ENCODE measurements at regions not wholly inside any gene's neighbourhood (a gene's known extent, or its start where the extent isn't known, plus 50 kb on each side); places are given as distances from the start of the nearest gene placed in this dataset.
A peak's percentile ranks its signal among the peaks of the same experiment; 100 is the strongest.

DNA sequence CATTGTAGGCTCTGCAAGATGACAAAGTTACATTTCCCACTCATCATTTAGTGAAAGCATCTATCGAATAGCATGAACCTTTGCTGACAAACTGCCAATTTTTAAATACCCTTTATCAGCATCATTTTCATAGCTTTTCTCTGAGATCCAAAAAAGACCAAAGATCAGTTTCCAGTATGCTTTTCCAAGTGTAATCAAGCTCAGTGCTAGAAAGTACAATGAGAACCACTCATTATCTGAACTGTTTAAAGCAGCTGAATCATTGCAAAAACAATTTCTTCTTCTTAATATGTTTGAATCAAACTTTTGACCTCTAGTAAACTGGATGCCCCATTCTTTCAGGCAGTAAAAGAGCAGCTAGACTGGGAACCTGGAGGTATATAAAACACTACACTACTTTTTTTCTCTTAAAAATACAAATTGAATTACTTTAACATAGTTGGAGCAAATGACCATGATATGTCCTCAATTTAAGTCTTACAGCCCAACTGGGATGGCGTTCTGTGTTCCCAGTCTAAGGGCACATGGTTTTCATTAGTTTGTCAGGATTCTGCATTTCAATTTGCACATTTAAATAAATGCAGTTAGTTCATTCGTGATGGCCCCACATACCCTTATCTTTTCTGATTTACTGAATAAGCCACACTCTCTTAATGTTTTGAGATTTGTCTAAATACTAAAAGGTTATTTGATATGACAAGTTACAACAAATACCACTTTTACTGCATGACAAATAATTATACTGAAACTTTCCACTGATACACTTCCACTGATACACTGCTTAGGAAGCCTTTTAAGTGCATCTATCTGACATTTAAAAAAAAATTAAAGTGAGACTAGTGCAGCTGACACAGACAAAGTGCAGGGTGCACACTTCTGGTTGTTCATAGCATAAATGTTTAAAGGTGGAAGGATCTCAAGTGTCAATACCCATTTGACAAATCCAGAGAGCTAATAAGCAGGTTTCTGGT, 146.0 kb upstream of the FRMD4B start:
- DNase-seq = no peak

DNA sequence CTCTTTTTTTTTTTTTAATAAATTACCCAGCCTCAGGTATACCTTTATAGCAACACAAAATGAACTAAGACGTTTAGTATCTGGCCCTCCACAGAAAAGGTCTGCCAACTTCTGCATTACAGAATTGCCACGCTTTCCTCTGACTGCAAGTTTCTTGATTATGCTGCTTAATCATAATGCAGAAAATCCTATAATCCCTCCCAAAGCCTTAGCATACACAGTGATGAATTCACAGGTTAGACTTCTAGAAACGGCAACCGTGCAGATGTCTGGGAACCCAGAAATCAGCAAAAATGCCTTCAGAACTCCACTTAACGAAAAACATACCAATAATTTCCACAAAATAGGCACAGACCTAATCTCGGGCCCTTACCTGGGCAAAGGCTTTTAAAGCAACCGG, 144.7 kb upstream of the FRMD4B start:
- DNase-seq = no peak

DNA sequence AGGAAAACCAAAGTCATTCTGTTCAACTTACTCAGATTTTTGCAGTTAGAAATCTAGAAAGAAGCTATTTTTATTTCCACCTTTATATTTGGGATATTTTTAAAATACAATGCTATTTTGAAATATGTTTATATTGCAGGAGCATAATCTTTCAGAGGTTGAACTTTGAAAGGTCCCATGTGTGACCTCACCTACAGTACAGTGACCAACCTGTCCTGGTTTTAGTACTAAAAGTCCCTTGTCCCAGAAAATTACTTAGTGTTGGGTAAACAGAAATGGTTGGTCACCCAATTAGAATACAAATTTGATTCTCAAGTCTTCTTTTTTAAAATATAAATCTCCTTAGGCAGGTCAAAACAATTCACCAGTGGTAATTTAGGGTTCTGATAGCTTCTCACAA, 141.6 kb upstream of the FRMD4B start:
- DNase-seq = no peak

DNA sequence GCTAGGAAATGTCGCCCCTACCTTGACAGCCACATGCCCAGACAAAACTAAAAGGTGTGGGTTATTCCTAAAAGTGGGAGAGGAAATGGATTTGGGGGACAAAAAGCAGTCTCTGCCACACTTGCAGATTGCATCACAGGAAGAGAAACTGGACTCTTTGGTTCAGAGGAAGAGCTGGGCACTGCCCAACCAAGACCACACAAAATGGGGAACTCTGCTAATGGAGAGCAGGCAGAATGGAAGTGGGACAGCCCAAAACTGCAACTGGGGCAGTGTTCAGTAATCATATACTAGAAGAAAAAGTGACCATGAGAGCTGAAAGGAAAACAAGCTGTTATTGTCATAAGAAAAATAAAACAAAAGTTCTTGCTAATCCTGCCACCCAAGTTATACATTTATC, 138.9 kb upstream of the FRMD4B start:
- DNase-seq = no peak

DNA sequence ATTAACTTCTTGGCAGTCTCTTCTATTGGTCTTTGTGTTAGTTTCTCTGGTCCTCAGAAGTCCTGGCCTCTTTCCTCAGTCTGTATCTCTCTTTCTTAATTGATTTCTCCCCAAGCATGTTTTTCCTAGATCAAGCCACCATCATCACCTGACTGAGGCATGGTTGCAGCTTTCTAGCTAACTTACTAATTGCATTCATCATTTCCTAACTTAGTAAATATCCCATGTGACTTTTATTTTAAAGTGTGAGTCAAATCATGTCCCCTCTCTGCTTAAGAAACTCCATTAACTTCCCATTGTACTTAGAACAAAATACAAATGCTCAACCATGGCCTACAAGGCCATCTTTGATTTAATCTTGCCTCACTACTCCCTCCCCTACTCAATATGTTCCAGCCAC, 135.4 kb upstream of the FRMD4B start:
- DNase-seq = no peak

DNA sequence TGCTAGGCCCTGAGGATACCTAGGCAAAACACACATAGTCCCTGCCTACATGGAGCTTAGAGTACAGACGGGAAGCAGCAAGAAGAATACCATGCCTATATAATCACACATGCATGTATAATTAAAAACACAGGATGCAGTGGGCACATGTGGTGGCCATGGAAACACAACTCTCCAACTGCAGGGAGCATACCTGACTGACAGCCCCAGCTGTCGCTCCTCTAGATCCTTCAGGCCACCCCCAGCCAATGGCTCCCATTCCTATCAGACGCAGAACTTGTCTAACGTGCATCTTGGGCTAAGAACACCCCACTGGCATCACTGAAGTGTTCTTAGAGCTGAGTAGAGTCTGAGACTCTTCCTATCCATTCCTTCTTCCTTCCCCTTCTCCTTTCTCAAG, 125.5 kb upstream of the FRMD4B start:
- DNase-seq = no peak

DNA sequence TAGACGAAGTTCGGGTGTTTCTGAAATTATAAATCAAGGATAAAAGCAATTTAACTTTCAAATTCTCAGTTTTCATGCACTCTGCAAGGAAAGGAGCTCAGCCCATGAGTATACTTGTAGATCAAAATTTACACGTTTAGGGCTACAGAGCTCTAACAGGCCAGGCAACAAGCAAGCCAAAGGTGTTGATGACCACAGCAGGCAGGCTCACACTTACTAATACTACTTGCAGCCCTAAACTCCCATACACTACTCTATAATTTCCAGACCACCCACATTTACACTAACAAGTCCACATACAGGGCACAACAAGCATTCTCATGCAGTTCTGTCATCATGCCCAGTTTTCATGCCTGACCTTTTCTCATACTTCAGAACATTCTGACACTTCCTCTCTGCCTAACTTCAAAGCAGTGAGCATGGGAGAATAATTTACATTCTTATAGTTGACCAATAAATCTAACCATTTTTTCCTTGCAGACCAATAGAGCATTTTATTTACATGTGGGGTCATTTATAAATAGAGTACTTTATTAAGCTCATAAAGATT, 124.7 kb upstream of the FRMD4B start:
- peak; percentile 3 for DNase-seq

DNA sequence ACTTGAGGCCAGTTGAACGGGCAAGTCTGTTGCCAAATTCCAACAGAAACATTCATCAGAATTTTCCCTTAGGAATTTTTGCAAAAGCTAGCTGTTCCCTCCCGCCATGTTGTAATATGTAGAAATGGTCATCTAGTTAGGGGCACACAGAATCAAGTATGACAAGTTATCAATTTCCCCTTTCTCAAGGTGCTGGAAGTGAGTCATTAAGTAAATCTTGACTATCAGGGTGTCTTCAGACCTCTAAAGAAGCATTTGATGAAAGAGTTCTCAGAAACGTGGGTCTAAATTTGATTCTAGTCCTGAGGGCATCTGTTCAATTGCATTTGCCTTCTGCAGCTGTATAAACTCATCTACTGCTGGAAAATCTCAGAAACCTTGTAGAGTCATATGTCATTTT, 123.4 kb upstream of the FRMD4B start:
- no peak for DNase-seq

DNA sequence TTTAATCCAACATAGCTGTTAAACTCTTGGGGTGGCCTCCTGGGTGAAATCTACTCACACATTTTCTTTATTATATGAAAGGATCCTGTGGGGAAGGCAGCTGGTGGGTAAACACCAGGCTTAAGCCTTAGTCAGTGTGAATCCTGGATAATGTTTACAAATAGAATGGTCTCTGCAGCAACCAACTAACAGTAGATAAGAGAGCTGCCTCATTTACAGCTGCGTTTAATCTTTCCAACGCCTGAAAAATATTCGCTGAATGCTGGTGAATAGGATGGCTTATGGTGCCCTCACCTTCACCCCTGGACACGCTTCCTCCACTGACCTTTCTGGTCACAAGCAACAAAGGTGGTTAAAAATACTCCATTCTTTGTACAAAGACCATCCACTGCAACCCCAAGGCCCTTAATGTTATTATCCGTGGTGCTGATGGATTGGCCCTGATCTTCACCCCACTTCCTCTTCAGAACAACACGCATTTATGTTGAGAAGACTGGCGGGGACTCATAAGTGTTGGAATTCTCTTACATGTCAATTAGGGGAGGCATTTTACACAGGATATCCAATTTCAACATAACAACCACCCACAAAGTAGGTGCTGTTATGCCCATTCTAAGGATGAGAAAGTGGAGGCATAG, 120.0 kb upstream of the FRMD4B start:
- DNase-seq = no peak

DNA sequence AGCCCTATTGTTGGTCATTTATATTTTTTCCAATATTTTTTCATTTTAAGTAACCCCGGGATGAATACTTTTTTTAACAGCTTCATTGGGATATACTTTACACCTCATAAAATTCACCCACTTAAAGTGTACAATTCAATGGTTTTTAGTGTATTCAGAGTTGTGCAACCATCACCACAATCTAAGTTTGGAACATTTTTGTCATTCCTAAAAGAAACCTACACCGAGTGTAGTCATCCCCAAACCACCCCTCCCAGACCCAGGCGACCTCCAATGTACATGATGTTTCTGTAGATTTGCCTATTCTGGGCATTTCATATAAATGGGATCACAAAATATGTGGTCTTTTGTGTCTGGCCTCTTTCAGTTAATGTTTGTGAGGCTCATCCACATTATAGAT, 118.3 kb upstream of the FRMD4B start:
- DNase-seq = peak; percentile 57

DNA sequence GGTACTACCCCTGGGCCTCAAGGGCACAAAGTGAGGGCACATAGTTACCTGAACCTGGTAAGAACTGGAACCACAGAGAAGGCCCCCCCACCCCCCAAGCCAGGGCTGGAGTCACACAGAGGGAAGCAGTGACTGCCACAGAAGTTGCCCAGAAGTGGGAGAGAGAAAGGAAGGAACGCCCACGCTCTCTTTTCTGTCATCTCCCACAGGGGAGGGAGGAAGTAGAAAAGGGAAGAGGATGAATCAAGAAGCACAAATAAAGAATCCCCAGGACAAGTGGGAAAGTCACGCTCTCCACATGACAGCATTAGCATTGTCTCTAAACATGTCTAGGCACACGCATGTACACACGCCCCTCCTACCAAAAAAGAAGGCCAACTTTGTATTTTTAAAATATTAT, 114.7 kb upstream of the FRMD4B start:
- no peak for DNase-seq

DNA sequence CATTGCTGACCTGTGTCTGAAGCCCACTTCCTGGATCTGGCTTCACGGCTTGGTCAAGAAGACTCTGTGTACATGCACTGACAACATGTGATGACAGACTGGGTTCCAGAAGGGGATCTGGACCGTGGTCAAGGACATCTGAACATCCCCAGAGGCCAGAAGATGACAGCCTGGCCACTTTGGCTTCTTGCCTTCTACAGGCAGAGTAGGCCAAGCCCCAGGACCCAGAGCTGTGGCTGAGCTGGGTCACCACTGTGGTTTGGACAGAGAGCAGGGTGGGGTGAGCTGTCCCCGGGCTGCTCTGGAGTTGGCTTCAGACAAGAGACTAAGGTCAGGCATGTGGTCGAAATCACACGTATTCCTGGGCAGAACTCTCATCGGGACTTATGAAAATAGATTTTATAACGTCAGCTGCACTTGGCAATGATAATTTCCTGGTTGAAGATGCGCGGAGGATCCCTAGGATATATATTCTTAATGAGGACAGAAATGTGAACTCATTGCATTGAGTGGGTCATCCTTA, 114.1 kb upstream of the FRMD4B start:
- no peak for DNase-seq

DNA sequence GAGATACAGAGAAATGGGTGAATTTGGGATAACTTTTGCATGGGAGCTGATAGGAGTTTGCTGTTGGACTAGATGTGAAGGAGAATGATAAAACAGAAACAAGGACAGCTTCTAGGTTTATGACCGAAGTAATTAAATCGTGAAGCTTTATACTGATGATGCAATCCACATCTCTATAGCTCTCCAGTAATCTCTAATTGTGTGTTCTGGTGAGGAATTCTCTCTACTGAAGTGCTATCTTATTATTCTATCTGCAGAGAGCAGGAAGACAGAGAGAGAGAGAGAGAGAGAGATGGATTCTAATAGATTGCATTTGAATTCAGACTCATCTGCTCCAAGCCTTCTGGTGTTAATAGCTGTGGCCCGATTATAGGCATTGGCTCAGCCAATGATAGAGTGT, 113.5 kb upstream of the FRMD4B start:
- DNase-seq = no peak

DNA sequence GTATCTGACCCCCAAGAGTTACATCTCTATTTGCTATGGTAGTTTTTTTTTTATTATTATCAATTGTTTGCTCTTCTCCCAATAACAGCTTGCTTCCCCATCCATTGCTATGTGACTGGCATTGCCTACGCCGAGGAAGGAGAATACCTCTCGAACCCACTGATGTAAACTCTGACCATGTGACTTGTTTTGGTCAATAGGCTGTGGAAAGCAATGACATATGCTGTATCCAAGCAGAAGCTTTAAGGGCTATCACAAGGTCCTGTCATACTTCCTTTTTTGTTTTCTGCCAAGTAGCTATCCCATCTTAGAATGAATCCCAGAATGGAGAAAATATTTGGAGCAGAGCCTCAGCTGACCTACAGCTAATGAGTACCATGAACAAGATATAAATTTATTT, 111.0 kb upstream of the FRMD4B start:
- DNase-seq = no peak

DNA sequence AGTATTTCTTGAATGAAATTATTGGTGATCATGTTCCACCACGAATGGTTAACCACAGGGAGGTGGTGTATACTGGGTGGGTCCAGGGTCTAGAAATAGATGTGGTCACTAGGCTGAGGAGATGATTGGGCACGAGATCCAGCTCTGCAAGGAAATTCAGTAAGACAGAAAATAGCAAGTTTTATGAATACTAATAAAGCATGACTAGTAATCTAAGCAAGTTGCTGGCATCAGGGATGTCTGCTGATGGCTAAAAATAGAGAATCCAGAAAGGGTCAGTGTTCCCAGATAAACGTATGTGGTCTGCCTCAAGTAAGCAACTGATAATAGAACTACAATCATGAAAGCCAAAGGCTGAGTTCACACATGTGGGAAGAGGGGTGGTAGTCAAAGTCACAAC, 108.3 kb upstream of the FRMD4B start:
- no peak for DNase-seq

DNA sequence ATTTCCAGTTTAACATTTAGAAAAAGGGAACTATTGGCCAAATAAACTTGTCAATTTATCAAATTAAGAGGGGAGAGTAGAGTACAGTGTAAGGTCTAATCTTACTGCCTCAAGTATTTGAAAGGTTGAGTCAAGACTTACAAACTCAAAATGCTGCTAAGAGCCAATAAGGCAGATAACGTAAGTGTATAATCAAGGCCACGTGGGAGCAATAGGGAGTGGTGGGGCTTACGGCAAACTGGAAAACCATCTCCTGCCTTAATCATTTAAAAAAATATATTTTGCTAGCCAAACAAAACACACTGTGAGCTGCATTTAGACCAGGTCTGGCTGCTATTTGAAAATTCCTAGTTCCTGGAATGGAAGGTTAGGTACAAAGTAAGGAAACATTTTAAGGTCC, 107.3 kb upstream of the FRMD4B start:
- no peak for DNase-seq

DNA sequence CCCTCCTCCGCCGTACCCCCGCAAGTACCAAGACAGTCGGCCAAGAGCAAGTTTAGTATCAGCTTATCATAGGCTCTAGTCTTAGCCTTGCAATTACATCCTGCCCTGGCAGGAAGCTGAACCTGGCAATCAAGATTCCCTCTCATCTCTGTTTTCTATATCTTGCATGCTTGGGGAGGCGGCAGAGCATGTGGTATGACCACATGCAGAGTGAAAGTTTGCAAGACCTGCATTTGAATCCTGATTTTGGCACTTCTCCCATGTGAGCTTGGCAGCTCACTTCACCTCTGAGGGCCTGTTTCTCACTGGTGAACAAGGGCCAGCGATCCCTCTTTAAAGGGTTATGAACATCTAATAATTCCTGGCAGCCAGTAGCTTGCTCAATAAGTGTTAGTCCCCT, 106.1 kb upstream of the FRMD4B start:
- DNase-seq = no peak

DNA sequence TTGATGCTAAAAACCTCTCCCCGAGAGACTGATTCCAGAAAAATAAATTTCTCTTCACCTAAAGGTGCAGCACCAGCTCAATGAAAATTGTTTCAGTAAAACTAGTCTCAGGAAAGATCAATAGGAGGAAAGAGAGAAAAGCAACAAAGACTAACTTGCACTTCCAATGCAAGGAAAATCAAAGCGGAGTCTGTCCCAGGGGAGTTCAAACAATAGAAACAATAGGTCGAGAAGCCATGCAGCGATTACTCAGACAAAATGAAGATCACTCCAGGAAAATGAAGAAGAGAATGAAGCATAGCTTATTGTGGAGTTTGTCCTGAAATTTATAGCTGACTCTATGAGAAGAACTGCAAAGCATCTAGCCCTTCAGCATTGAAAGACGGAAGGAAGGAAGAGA, 105.1 kb upstream of the FRMD4B start:
- DNase-seq = no peak

DNA sequence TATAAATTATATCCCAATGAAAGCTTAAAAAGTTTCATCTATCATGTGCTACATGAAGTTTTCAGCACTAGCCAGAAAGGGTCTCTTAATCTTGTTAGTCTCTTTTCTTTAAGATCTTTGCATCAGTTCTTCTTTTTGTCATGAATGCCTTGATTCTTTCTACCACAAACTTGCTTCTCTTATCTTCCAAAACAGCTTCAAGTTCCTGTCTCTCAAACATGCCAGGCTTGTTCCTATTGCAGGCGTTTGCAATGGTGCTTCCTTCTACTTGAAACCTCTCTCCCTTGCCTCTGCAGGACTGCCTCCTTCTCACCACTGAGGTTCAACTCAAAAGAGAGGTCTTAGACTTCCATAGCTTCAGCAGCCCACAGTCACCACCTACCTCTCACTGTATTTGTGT, 104.3 kb upstream of the FRMD4B start:
- DNase-seq = no peak

DNA sequence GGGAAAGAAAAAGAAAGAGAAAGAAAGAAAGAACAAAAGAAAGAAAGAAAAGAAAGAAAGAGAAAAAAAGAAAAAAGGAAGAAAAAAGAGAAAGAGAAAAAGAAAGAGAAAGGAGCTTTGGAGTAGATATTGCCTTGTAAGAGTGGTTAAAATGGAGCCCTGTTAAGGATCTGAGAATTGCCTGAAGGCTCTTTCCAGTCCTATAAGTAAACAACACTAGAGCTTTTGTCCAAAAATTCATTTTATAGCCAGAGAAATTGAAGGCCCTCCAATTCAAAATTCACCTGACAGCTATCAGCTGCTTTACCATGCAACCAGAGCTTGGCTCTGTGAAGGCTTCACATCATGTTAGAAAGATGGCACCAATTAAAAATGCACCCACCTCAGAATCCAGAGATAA, 102.1 kb upstream of the FRMD4B start:
- DNase-seq = no peak

DNA sequence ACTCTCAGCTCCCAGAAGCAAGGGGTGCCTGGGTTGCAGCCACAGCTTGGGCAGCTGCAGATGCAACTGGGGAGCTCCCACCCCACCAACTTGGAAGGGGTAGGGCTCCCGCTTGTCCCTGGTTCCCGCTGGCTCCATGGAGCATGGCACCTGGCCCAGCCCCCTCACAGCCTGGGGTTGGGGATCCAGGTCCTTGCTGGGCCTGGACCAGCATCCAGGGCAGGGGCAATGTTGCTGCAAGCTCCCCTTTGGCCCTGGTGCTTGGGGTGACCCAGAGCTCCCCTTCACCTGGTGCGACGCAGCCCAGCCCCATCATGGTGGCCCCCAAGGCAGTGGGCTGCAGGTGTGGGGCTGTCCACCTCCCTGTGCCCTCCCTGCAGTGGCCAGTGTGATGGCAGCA, 99.6 kb upstream of the FRMD4B start:
- DNase-seq = no peak

DNA sequence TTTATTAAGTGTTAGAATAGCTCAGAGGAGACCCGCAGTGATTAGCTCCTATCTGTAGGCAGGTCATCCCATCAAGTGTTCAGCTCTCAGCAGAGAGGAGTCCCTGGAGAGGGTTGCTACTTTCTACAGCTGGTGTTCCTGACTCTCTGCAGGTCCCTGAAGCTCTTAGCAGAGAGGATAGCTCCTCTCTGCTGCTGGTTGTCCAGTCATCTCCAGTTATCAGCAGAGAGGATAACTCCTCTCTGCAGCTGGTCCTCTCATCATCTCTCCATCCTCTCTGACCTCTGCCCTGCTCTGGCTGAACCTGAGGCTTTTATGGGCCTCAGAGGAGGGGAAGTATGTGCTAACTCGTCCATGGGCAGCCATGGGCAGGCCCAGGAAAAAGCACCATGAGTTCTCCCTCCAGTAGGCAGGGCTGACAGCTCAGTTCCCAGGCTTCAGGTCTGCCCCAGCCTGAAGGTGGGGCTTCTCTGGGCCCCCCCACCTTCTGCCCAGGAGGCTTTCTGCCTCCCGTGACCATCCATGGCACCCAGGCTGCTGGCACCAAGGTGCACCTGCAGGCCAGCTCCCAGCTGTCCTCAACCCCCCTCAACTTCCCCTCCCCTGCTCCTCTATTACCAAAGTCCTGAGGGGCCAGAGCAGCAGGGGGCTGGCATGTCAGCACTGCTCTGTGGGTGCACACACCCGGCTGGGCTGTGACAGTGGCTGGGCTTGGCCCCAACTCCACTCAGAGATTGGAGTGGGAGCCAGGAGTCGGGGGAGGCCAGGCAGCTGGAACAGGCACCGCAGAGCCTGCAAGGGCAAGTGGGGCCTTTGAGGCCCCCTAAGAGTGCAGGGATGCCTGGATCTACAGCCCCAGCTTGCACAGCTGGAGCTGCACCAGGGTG, 98.9 kb upstream of the FRMD4B start:
- DNase-seq = no peak

DNA sequence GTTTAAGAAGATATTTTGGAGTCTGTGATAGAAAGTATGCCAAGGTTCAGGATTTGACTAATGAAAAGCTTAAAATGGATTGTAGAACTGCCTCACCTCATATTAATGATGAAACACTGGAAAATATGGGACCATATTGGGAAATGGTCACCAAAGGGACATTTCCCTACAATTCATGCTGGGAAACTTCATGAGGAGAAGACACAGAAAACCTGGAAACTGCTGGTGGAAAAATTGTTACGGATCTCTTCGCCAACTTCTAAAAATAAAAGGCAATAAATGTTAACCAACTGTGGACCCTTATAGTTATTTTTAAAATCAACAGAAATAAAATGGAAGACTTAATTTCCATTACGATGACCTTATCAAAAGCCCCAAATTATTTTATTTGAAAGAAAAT, 97.6 kb upstream of the FRMD4B start:
- DNase-seq = no peak
